ENCODE measurements at regions not wholly inside any gene's neighbourhood (a gene's known extent, or its start where the extent isn't known, plus 50 kb on each side); places are given as distances from the start of the nearest gene placed in this dataset.

DNA sequence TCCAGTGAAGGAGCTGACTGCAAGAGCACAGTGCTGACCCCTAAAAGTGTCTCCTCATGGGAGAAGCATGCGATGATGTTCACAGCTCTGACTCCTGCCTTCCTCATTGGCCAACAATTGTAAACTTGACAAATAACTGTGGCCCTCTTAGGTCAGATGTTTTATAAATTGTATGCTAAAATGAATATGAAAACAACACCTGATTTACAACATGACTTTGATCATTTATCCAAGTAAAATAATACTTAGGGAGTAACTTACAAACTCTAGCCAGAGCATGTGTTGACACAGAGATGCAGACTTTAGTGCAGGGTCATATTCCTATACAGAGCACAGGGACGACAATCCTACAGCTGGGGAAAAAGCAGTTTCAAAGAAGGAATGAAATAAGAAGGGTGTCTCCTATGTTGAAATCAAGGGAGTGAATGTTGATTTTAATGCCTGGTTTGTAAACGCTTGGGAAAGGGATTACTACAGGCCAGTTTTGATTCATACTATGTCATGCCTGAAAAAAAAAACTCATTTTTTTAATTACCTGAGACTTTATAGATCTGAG lies 391.4 kb upstream of the AKR1E2 start:
- Histone ChIP-seq H3K4me3 (ENCODE audit: low read depth in 1 of 2, low read length in 1 of 2) (no peak overlapping the region), H3K27me3 (no peaks in the 10 kb centered on the region), H3K36me3 (no peaks in the 10 kb centered on the region), H3K9me3 (no peaks in the 10 kb centered on the region), H3K27ac (no peak overlapping the region), H3K4me1 (ENCODE audit: control insufficient read depth in 1 of 2, insufficient read depth in 1 of 2, low read depth in 1 of 2, low read length in 1 of 2) (no peaks in the 10 kb centered on the region)
- TF ChIP-seq, protein P1, sequence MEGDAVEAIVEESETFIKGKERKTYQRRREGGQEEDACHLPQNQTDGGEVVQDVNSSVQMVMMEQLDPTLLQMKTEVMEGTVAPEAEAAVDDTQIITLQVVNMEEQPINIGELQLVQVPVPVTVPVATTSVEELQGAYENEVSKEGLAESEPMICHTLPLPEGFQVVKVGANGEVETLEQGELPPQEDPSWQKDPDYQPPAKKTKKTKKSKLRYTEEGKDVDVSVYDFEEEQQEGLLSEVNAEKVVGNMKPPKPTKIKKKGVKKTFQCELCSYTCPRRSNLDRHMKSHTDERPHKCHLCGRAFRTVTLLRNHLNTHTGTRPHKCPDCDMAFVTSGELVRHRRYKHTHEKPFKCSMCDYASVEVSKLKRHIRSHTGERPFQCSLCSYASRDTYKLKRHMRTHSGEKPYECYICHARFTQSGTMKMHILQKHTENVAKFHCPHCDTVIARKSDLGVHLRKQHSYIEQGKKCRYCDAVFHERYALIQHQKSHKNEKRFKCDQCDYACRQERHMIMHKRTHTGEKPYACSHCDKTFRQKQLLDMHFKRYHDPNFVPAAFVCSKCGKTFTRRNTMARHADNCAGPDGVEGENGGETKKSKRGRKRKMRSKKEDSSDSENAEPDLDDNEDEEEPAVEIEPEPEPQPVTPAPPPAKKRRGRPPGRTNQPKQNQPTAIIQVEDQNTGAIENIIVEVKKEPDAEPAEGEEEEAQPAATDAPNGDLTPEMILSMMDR (IDR thresholded peaks at IDR 0.05) = no peak

DNA sequence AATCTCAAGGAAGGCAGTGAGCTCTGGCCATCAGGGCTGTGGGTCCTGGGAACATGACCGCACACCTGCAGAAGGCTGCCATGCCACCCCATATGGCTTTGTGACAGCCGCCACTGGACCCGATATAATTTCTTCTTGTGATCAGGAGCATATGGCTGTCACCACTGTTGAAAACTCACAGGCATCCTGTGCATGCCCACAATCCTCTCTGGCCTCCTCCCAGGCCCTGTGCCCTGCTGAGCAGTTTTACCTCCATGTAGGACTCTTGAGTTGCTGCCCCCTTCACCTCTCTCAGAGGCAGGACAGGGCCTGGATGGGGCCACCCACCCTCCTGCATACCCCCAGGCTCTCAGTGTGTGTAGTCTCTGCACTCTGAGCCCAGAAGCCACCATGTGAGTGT lies 391.9 kb upstream of the AKR1E2 start:
- H3K27ac ChIP-seq = no peak overlapping the region
- H3K9me3 ChIP-seq = no peaks in the 10 kb centered on the region
- no peaks in the 10 kb centered on the region for H3K27me3 ChIP-seq
- H3K4me3 ChIP-seq (ENCODE audit: low read depth in 1 of 2, low read length in 1 of 2) = no peak overlapping the region
- H3K36me3 ChIP-seq = no peaks in the 10 kb centered on the region
- H3K4me1 ChIP-seq (ENCODE audit: control insufficient read depth in 1 of 2, insufficient read depth in 1 of 2, low read depth in 1 of 2, low read length in 1 of 2) = no peaks in the 10 kb centered on the region
- TF ChIP-seq, protein P1 (IDR thresholded peaks at IDR 0.05) = no peak

DNA sequence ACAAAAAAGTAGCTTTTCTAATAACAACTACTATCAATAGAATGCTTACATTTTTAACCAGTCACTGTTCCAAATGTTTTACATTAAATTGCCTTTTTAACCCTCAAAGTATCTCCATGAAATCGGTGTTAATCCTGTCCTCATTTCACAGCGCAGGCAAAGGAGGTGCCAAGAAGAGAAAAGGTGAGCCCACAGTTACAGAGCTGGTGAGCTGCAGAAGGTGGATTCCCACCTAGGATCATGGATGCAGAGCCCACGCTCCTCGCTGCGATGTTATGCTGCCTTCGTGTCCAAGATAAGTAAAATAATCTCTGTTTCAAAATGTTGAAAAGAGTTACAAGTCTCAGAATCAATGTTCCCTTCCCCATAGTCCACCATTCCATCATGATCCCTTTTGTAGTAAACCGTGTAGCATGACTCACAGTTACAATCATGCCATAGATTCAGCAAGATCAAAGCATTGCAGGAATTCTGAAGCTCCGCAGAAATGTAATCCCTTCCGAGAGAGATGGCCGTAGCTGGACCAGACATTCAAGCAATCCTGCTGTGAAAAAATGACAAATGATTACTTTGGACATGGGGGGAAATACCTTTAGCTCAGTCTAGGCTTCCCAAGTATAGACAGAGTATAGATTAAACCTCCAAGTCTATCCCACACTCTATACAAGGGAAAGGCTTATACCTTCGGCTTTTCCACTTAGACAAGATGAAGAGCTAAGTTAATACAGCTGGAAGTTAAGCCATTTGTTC lies 394.7 kb upstream of the AKR1E2 start:
- Histone ChIP-seq H3K9me3 (no peaks in the 10 kb centered on the region), H3K4me3 (ENCODE audit: low read depth in 1 of 2, low read length in 1 of 2) (no peak overlapping the region), H3K27ac (no peak overlapping the region), H3K36me3 (no peaks in the 10 kb centered on the region), H3K4me1 (ENCODE audit: control insufficient read depth in 1 of 2, insufficient read depth in 1 of 2, low read depth in 1 of 2, low read length in 1 of 2) (no peaks in the 10 kb centered on the region), H3K27me3 (no peaks in the 10 kb centered on the region)
- TF ChIP-seq, protein P1 (IDR thresholded peaks at IDR 0.05) = no peak

DNA sequence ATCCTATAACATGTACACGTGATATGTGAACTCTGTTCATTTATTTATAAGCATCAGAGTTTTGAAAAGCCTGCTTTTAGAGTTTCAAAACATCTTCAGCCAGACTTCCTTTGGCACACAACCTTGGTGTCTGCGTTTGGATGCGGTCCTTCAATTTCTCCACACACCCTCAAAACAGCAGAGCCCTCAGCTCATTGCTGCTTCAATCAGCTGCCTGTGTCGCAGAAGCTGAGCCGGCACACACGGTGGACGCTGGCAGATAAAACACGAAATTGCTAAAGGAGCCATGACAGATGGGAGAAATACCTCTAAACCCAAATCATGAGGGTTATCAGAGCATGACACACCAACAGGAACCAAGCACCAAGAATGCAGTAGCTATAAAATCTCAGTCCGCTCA lies 396.4 kb upstream of the AKR1E2 start:
- TF ChIP-seq, protein P1 (IDR thresholded peaks at IDR 0.05) = no peak
- Histone ChIP-seq H3K36me3 (no peaks in the 10 kb centered on the region), H3K27ac (no peak overlapping the region), H3K4me1 (ENCODE audit: control insufficient read depth in 1 of 2, insufficient read depth in 1 of 2, low read depth in 1 of 2, low read length in 1 of 2) (no peaks in the 10 kb centered on the region), H3K9me3 (no peaks in the 10 kb centered on the region), H3K4me3 (ENCODE audit: low read depth in 1 of 2, low read length in 1 of 2) (no peak overlapping the region), H3K27me3 (no peaks in the 10 kb centered on the region)

DNA sequence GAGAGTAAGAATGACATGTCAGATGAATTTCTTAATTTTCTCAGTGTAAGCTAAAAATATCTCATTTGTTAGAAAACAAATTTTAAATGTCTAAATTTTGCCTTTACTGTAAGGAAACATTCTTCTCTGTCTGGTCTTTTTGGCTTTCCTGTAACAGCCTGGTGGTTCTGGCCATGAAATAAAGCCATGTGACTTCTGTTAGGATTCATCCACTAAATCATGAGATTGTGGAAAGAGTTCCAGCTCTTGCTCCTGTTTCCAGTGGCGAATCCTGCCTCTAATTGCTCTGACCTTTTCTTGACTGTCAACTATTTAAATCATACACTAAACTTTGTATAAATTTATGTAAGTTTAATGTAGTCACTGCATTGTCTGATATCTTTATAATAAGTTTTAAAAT lies 398.5 kb upstream of the AKR1E2 start:
- Histone ChIP-seq H3K36me3 (no peaks in the 10 kb centered on the region), H3K4me3 (ENCODE audit: low read depth in 1 of 2, low read length in 1 of 2) (no peak overlapping the region), H3K9me3 (no peaks in the 10 kb centered on the region), H3K27me3 (no peaks in the 10 kb centered on the region), H3K27ac (no peak overlapping the region), H3K4me1 (ENCODE audit: control insufficient read depth in 1 of 2, insufficient read depth in 1 of 2, low read depth in 1 of 2, low read length in 1 of 2) (no peaks in the 10 kb centered on the region)
- TF ChIP-seq, protein P1 (IDR thresholded peaks at IDR 0.05) = no peak

Measured in neutrophil (primary cell).